GM18526 (cell line): ENCODE measurements at regions not wholly inside any gene's neighbourhood (a gene's known extent, or its start where the extent isn't known, plus 50 kb on each side); places are given as distances from the start of the nearest gene placed in this dataset.

Experiments used
- POLR2A ChIP-seq: IDR thresholded peaks from 3 replicates; pipeline ENCODE4 v1.6.1; 2011; ENCODE audit not compliant: insufficient read length; ENCODE audit errors: extremely low read depth

DNA sequence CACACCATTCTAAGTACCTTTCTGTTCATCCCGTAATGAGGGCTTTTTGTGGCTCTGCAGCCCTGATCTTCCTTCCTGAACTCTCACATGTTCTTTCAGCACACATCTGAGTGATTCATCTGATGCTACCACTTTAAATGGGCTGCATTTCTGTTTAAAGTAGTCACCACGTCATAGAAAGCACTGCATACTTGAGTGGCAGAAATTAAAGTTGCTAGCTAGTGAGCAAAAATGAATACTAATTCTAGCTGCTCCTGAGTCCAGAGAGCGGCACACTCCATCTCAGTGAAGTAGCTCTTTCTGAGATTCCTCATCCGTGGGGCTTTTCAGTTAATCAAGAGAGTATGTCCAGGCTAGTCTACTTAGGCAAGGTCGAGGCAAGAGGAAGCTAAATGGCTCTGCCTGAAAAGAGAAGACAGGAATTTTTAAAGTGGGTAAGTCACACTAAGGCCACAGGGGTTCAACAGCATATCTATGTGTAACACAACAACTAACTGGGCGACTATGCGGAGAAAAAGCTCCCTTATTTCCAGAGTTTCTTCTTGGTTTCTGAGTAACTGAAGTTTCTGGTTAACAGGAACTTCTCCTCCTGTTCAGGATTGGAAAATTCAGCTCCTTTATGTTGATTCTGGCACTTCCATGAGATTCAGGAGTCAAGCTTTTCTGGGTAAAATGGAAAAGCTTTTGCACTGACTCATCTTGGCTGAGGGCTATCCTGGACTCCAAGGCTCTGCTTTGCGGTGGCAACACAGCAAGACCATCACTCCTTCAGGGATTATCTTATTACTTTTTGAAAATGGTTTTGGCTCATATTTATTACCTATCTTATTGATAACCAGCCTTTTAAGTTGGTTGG is 109.5 kb downstream of the TAF11L14 start:
- TF ChIP-seq POLR2A, result no peak

DNA sequence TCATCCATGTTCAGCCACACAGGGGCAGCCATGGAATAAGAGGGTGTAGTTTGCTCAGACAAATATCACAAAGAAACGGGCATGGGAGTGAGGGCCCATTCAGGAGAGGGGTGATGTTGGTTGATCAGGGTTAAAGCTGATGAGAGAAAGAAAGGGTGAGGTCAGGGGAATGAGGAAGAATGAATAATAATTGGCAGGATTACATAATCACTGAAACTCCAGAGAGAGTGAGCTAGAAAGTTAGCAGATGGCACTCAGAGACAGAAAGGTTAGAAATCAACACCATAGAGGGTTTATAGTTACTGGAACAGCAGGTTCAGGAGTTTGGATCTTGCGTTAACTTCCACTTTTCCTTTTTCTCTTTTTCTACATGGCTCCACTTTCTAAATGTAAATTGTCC is 113.9 kb downstream of the TAF11L14 start:
- TF ChIP-seq POLR2A, result no peak

DNA sequence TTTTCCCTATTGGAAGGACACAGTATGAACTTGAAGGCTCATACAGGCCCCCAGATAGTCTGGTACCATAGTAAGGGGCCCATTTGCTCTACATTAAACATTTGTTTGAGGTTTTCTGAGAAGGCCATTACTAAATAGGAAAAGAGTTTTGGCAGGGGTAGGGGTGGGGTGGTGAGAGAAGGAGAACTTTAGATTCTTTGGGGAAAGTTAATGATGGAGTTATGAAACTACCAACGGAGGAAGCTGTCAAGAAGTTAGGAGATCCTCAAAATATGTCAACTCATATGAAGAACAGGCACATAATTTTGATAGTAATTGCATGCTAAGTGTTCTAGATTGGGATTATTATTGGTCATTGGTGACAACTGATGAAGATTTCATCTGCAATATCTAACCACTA is 114.7 kb downstream of the TAF11L14 start:
- no peak for TF ChIP-seq POLR2A

DNA sequence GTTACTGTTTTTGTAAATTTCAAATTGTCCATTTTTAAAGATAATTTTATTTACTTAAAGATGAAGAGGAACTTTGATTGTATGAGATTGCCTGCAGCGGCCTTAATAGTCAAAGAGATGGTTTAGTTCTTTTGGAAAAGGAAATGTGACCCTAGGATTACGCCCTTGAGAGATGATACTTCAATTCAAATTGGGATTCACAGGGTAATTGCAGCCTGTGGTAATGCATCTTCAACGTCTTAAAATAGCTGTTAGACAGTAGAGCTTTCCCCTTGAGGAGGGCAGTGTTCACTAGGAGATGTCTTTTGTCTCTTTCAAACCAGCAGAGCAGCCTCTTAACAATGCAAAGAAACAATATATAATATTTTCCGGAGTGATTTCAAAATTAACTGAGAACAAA is 127.1 kb downstream of the TAF11L14 start:
- no peak for TF ChIP-seq POLR2A

DNA sequence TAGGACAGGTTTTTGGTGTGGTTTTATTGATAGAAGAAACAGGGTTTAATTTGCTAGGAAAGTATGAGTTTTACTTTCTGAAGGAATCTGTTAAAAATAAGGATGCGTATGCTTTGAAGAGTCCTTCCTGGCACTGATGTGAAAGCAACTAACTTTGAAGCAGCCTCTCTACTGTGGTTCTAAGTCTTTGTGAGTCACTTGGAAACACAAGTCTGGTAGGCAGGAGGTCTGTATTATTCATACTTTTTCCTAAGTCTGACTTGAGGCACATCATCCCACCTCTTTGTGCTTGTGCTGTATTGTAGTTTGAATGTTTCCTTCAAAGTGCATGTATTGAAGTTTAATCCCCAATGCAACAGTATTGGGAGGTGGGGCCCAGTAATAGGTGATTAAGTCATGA is 129.0 kb downstream of the TAF11L14 start:
- TF ChIP-seq POLR2A, result no peak

DNA sequence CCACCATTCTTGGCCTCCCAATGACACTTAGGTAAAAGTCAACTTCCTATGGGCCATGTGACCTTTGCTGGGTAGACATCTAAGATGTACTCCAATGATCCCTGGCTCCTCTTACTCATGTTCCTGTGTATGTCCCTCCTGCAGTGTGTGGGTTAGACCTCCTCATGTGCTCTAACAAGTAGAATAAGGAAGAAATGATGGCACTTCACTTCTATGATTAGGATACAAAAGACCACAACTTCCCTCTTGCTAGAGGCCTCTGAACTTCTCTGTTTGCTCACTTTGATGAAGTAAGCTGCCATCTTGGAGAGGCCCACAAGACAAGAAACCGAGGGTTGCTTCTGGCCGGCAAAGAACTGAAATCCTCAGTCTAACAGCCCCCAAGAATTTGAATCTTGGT is 131.8 kb downstream of the TAF11L14 start:
- no peak for TF ChIP-seq POLR2A

DNA sequence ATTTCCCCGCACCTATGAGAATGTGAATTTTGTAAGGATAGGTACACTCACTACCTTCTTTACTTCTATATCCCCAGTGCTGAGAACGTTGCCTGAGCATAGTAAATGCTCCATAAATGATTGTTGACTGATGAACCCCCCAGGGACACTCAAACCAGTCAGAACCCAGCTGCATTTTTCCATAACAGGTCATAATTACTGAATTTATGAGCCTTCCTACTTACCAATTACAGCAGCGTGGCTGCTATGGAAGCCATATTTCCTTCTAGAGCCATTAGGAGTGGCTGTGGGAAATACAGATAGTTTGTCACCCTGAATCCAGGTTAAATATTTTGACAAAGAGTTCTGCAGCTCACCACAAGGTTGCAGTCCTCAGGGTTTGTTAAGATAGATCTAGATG is 135.0 kb downstream of the TAF11L14 start:
- TF ChIP-seq POLR2A, result no peak

DNA sequence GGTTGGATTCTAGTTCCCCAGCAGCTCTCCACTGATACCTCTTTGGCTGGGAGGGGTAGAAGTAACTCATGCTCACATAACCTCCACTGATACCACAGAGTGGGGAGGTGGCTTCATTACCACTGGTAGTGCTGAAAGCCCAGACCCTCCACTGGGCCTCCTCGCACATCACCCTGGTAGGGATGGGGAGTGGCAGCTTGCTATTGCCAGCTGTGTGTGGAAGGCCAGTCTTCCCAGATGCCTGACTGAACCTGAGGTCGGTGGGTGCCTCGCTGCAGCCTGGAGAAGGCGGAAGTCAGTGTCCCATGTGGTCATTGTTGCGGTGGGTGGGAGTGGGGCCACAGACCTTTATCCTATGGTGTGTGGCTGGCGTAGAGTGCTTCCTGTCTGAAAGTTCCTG is 138.0 kb downstream of the TAF11L14 start:
- no peak for TF ChIP-seq POLR2A

- no peak for TF ChIP-seq POLR2A
Observed at GRCh38 chr5:17785774-17786173, 151.5 kb downstream of the TAF11L14 start.

- TF ChIP-seq POLR2A, result no peak
Observed at GRCh38 chr5:17788351-17788750, 154.1 kb downstream of the TAF11L14 start.

GRCh38 chr5:17794201-17794600 is 159.9 kb downstream of the TAF11L14 start:
- no peak for TF ChIP-seq POLR2A

DNA sequence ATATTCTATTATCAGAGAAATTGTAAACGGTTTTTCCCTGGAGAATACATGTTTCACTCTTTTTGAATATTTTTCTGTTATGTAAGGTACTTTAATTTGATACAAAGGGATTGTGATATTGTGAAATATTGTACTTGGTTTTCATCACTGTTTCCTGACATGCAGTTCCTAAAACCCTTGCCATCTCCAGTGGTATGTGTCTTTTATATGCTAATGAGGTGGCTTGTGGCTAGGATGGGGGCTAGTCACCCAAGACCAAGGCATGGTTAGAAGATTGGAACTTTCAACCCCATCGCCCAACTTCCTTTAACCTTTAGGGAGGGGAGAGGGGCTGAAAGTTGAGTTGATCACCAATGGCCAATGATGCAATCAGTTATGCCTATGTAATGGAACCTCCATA is 160.6 kb downstream of the TAF11L14 start:
- no peak for TF ChIP-seq POLR2A

DNA sequence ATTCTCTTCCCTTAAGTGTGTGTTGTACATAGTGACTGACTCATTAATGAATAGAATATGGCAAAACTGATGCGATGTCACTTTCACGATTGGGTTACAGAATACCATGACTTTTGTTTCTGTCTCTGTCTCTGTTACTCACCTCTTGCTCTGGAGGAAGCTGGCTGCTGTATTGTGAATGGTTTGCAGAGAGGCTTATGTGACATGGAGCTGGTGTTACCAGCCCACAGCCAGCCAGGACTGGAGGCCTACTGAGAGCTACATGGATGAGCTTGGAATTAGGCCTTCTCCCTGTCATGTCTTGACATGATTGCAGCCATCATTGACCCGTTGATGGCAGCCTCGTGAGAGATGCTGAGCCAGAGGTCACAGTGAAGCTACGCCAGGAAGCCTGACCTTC is 161.9 kb downstream of the TAF11L14 start:
- TF ChIP-seq POLR2A, result no peak

- no peak for TF ChIP-seq POLR2A
Observed at GRCh38 chr5:17796757-17797396, 162.6 kb downstream of the TAF11L14 start.

DNA sequence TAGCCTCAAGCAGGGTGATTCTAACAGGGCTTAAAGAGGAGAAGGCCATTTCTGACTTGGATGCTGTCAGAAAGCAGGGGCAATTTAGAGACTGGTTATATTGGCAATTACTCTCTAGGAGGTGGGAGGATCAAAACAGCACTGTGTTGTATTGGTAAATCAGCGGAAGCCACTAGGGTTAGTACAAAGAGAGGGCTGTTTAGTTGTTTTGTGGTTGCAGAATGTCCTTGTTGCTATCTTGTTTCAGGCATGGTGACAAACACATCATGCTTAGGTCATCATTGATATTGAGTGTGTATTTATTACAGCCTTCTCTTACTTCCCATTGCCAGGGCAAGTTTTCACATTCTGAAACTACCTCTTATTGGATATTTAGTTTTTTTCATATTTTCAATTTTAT is 165.3 kb downstream of the TAF11L14 start:
- no peak for TF ChIP-seq POLR2A

DNA sequence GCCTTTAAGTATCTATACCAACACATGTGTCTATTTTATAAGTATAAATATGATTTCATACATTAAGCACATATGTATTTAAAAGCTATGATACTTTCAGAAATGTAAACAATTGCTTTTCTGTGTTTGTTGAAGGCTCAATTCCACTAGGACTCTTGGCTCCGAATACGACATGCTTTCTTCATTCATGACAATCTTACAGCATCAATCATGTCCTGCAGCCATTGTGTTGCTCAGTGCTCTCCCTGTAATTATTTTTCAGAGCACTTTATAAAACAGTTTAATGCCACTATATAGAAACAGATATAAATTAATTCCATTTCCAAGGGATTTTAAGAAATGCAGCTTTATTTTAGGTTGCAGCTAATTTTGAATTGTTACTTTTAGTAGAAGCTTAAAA is 167.3 kb downstream of the TAF11L14 start:
- TF ChIP-seq POLR2A, result no peak

DNA sequence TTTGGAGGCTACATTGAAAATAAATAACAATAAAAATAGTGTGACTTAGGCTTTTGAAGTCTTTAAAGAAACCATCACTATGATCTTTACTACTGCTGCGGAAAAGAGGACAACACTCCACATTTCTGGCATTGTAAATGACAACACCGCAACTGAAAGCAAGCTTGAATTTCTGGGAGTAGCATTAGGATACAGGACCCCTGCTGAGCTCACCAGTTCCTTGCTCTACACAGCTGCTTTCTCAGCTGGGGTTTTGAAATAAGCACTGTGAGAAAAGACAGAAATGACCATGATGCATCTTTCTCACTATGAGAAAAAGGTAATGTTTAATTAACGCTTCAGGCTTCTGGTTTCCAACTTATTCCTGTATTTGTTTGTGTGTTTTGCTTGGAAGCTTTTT is 168.0 kb downstream of the TAF11L14 start:
- no peak for TF ChIP-seq POLR2A
